GM19351 (cell line): ENCODE measurements at regions not wholly inside any gene's neighbourhood (a gene's known extent, or its start where the extent isn't known, plus 50 kb on each side); places are given as distances from the start of the nearest gene placed in this dataset.
"Not testable (repeated sequence)": the region's sequence is repeated elsewhere in the genome, so short reads cannot be mapped to it uniquely, and the experiment has no call there.

Experiments used
- ATAC-seq: cut with Tn5 transposase; IDR thresholded peaks from one replicate; pipeline ENCODE4 v1.9.1; 2021; ENCODE audit warnings: mild to moderate bottlenecking, moderate library complexity; ENCODE audit not compliant: unreplicated experiment

DNA sequence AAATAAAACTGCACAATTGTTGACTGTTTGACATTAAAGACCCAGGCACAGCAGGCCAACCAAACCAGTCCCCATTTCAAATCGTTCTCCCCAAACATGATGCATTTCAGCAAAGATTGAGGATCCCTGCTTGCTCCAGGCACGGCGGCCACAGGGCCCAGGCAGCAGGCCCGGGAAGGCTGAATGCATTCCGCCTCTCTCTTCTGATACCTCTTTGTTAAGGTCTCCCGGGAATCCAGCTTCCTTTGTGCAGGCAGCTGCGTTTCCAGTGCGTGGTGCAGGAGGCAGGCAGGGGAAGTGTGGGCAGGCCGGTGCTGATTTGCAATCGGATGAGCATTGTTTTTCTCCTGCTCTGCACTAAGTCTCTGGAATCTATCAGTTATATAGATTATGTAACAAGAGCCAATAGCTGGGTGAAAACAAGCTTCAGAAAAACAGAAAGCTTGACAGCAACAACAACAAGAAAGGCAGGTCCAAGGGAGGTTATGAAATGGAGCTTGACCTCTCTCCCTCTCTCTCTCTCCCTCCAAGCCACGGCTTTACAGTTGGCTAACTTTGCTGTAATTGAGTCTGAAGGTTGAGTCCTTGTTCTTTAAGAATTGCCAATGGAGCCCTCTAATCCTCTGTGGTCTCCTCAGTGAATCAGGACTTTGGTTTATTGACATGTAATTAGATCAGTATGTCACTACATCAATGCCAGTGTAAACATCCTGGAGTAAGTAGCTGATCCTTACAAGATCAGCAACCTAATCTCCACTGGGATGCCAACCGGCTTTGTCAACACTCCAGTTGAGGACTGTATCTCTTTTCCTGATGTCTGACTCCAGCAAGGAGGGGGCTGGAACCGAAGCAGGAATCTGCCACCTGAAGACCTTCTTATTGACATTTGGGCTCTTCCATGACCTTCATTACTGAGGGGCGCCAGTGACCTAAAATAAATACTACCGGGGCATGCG lies 338.0 kb downstream of the TEX29 start:
- no peak for ATAC-seq

DNA sequence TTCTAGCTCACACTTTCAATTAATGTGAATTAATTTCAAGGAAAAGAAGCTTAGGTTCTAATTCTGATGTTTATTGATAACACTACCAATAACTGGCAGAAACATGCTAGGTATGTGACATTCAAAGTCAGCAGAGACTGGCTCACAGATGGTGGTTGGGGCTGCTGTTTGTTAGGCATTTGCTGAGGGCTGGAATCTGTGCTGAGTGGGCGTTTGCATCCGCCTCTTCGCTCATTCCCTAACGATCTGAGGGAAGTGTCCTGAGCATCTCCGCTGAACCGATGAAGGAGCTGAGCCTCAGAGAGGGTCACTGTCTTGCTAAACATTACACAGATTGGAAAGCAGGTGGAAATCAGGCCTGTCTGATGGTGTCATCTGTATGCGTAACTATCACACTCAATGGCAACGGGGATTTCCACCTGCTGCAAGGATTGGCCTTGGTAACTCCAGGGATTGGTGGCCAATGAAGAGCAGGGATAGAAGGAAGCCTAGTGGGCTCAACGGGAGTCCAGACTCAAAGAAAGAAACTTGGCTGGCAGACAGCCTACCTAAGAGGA lies 338.9 kb downstream of the TEX29 start:
- no peak for ATAC-seq

- ATAC-seq: no peak
These were observed 339.4 kb downstream of the TEX29 start for GRCh38 chr13:111659842-111660241.

DNA sequence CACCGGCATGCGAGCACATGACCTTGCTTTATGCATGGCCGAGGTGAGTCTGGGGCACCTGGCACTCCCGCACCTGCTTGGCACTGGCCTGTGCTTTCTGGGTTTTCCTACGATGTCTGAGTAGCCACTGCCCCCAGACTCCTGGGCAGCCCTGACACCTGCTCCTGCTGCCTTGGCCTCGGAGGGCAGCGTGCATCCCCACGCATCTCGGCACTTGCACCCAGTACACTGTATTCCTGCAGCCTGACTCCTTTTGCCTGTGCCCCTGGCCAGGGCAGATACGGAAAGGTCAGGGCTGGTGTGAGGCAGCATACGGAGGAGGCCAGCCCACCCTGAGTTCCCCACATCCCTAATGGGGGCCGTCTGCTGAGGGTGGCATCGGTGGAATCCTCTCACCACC lies 340.6 kb downstream of the TEX29 start:
- ATAC-seq: no peak

GRCh38 chr13:111661776-111662175 lies 341.3 kb downstream of the TEX29 start:
- ATAC-seq: no peak

DNA sequence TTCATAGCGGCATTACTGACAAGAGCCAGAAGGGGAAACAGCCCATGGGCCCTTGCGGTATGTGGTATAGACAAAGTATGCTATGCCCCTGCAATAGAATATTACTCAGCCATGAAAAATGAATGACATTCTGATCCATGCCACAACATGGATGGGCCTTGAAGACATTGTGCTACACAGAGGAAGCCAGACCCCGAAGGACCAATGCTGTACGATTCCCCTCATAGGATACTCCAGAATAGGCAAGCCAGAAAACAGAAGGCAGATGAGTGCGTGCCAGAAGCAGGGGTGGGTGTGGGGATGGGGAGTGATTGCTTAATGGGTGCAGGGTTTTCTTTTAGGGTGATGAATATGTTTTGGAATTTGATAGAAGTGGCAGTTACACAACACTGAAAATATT lies 342.0 kb downstream of the TEX29 start:
- ATAC-seq: no peak

GRCh38 chr13:111662895-111663294 lies 342.5 kb downstream of the TEX29 start:
- ATAC-seq: no peak

GRCh38 chr13:111663505-111663904 lies 343.1 kb downstream of the TEX29 start:
- ATAC-seq: no peak

- ATAC-seq: no peak
These were observed 343.5 kb downstream of the TEX29 start for GRCh38 chr13:111663953-111664421.

DNA sequence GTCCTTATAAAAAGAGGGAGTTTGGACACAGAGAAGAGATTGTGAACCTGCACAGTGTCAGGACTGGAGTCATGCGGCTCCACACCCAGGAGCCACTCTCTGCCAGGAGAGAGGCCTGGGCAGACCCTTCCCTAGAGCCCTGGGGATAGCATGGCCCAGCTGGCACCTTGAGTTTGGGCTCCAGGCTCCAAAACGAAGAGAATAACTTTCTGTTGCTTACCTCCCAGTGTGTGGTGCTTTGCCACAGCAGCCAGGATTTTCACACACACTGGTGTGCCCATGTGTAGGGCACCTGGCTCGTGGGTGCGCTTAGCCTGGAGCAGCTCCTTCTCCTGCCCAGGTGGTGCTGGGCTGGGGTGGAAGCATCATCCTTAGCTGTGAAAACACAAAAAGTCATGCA lies 344.3 kb downstream of the TEX29 start:
- no peak for ATAC-seq

GRCh38 chr13:111665691-111666095 lies 345.3 kb downstream of the TEX29 start:
- ATAC-seq: no peak

- no peak for ATAC-seq
These were observed 345.8 kb downstream of the TEX29 start for GRCh38 chr13:111666164-111666776.

GRCh38 chr13:111667757-111668156 lies 347.3 kb downstream of the TEX29 start:
- ATAC-seq: no peak

- no peak for ATAC-seq
These were observed 348.0 kb downstream of the TEX29 start for GRCh38 chr13:111668451-111668850.

- ATAC-seq: not testable (repeated sequence)
These were observed 351.8 kb downstream of the TEX29 start for GRCh38 chr13:111672198-111672597.

DNA sequence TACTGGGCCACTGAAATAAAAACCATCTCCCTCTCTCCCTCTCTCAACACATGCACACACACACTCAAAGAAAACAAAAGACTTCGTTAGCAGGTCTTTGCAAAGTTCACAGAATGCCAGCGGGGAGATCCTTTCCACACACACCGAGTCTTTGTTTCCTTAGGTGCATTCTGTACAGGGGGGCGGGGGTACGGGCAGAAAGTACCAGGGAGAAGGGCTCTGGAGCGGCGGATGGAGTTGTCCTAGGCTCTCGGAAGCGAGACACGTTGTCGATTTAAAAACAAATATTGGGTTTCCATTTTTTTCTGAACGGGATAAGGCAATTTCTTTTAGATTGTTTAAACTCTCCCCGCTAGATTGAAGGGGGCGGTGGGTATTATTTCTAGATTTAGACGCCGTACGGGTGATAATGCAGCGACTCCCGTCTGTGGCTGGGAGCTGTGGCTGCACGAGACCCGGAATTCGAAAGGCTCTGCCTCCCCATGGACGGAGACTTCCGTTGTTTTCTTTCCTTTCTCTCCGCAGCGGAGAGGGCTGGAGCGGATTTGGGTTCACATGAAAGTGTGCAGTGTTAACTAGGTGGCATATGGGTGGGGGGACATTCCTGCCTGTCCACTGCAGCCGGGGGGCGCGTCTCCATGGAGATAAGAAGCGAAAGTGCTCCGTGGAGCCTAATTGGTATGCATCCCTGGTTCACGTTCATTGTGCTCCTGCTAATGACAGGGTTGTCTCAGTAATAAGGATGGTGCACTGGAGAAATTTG lies 357.9 kb downstream of the TEX29 start:
- not testable (repeated sequence) for ATAC-seq

GRCh38 chr13:111679645-111680044 lies 359.2 kb downstream of the TEX29 start:
- ATAC-seq: not testable (repeated sequence)

GRCh38 chr13:111680100-111680499 lies 359.7 kb downstream of the TEX29 start:
- not testable (repeated sequence) for ATAC-seq

DNA sequence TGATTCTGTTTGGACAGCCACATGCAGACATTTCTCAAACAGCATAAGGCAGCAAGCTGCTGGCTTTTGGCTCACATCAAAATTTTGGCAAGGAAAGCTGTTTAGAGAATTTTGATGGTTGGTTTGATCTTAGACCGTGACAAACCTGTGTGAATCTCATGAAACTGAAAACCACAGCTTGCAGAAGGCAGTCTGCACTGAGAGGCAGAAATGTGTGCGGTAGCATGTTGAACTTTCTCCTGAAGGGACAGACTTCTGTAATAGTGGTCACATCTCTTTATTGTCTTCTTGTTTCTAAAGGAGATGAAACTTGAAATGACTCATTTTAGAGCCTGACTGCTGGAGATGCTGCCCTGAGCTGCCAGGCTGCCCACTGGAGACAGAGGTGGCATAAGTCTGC lies 371.6 kb downstream of the TEX29 start:
- ATAC-seq: not testable (repeated sequence)

DNA sequence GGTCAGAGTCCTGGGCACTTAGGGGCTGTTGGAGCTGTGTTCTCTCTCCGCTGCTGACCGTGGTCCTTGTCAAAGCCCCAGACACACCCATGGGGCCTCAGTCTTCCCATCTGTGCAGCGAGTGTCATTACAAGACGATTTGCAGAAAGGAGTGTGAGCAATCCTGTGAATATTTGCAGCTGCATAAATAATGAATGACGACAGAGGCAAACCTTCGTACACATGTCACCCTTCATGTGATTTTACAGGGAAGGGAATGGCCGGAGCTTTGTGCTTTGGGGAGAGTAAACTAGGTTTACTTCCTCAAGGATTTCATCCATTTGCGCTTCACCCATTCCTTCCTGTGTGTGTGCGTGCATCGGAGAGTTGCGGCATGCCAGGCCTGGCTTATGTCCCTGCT lies 370.8 kb upstream of the SOX1 start:
- not testable (repeated sequence) for ATAC-seq

DNA sequence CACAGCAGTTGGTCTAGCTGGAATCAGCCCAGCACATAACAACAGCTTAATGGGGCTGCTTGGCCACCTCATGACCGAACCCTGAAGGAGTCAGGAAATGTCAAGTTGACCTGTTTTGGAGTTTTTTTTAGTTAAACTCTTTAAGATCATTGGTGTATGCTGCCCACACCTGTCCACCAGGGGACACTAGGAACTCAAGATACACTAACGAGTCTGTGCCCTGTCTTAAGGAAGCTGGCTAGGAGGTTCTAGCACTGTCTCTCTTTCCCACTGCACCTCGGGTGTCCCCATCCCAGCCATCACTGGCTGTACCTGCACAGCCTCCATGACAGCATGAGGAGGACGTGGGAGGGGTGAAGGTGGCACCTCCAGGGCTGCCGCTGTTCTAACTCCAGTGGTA lies 364.9 kb upstream of the SOX1 start:
- ATAC-seq: not testable (repeated sequence)
